Astrocyte (in vitro differentiated cells and primary cell): ENCODE measurements at regions not wholly inside any gene's neighbourhood (a gene's known extent, or its start where the extent isn't known, plus 50 kb on each side); places are given as distances from the start of the nearest gene placed in this dataset.

ENCODE experiments used
- EZH2 ChIP-seq: IDR thresholded peaks from 2 replicates; pipeline ENCODE4 v1.6.1; 2012; ENCODE audit warnings: mild to moderate bottlenecking, low read length, inconsistent platforms; ENCODE audit not compliant: insufficient read depth
- TF ChIP-seq, protein P1 (sequence below): IDR thresholded peaks from 2 replicates; pipeline ENCODE4 v1.5.1; 2011; ENCODE audit warnings: low read depth, mild to moderate bottlenecking, inconsistent platforms, low read length, moderate library complexity; ENCODE audit not compliant: insufficient read depth

DNA sequence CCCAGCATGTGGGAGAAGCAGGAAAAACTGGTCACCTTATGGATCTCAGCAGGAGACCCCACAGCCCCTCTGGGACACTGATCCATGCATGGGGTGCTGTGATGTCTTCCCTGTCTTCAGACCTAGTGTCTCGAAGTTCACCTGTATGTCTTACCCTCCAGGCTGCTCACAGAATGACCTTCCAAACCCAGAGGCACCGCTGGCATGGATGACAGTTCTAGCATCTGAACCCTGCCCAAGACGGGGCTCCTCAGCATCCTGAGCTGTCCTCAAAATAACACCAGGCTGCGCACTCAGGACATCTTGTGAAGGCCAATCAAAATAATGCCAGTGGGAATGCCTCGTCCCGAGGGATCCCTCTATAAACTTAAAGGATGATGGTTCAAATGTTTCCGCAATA, 824.9 kb downstream of the TBC1D22A start:
- TF ChIP-seq, protein P1, sequence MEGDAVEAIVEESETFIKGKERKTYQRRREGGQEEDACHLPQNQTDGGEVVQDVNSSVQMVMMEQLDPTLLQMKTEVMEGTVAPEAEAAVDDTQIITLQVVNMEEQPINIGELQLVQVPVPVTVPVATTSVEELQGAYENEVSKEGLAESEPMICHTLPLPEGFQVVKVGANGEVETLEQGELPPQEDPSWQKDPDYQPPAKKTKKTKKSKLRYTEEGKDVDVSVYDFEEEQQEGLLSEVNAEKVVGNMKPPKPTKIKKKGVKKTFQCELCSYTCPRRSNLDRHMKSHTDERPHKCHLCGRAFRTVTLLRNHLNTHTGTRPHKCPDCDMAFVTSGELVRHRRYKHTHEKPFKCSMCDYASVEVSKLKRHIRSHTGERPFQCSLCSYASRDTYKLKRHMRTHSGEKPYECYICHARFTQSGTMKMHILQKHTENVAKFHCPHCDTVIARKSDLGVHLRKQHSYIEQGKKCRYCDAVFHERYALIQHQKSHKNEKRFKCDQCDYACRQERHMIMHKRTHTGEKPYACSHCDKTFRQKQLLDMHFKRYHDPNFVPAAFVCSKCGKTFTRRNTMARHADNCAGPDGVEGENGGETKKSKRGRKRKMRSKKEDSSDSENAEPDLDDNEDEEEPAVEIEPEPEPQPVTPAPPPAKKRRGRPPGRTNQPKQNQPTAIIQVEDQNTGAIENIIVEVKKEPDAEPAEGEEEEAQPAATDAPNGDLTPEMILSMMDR: no peak
- TF ChIP-seq EZH2: no peak
